T-cell (primary cell): ENCODE measurements at regions not wholly inside any gene's neighbourhood (a gene's known extent, or its start where the extent isn't known, plus 50 kb on each side); places are given as distances from the start of the nearest gene placed in this dataset.

Source experiments
- ATAC-seq, 4 experiments: fragments of 200-7000 bp in 3 of 4; fragments of 150-1000 bp in 1 of 4; cut with Tn5 transposase; replicated peaks in 1 of 4; 1 replicate in 3 of 4; 2 replicates in 1 of 4; pipeline ENCODE4 v1.10.0; 2021; ENCODE audit warnings: moderate library complexity in 3 of 4, mild to moderate bottlenecking in 2 of 4, moderate number of reproducible peaks in 1 of 4
- CTCF ChIA-PET, 2 donors: fragments of 300-600 bp; sonication (Branson Sonifier 250); formaldehyde crosslinking; loops; one replicate each; lab custom pipeline; 2022; ENCODE audit warnings: antibody characterized with exemption in 2 of 2; lab: Charles Lee
- POLR2A ChIA-PET, 2 donors: fragments of 300-600 bp; sonication (Branson Sonifier 250); formaldehyde crosslinking; loops; one replicate each; lab custom pipeline; 2022; ENCODE audit warnings: antibody characterized with exemption in 2 of 2; lab: Charles Lee
- DNase-seq, 35 experiments: peaks; one replicate each; pipeline versions ENCODE4 v3.0.0 to v3.0.0-alpha.2; 2013 to 2023
- H3K27ac ChIP-seq: one replicate; pipeline ENCODE4 v1.5.1; 2013; ENCODE audit warnings: low read length
- H3K27me3 ChIP-seq, 2 experiments: replicated peaks in 1 of 2; 1 replicate in 1 of 2; 2 replicates in 1 of 2; pipeline versions ENCODE4 v1.6.1 to v1.7.0; 2013; ENCODE audit warnings: low read length in 1 of 2, mixed read lengths in 1 of 2; ENCODE audit not compliant: control insufficient read depth in 2 of 2, insufficient read depth in 2 of 2; ENCODE audit errors: extremely low read depth in 1 of 2
- H3K36me3 ChIP-seq, 2 donors: 1 replicate in 1 of 2; 2 replicates in 1 of 2; pipeline versions ENCODE4 v1.6.1 to v1.7.0; 2013; ENCODE audit warnings: low read length in 1 of 2; ENCODE audit not compliant: control insufficient read depth in 2 of 2, insufficient read depth in 1 of 2; ENCODE audit errors: extremely low read depth in 1 of 2
- H3K4me1 ChIP-seq, 2 experiments: 1 replicate in 1 of 2; 2 replicates in 1 of 2; pipeline versions ENCODE4 v1.6.1 to v1.7.0; 2013; ENCODE audit warnings: low read length in 2 of 2, mixed read lengths in 1 of 2; ENCODE audit not compliant: insufficient read depth in 2 of 2, control insufficient read depth in 1 of 2; ENCODE audit errors: extremely low read depth in 1 of 2
- H3K4me3 ChIP-seq, 2 donors: 1 replicate in 1 of 2; 2 replicates in 1 of 2; pipeline versions ENCODE4 v1.5.1 to v1.7.0; 2013; ENCODE audit warnings: mild to moderate bottlenecking in 2 of 2, low read length in 1 of 2, moderate library complexity in 1 of 2; ENCODE audit not compliant: control insufficient read depth in 1 of 2; ENCODE audit errors: extremely low read depth in 1 of 2
- H3K9me3 ChIP-seq: 2 replicates; pipeline ENCODE4 v1.7.0; 2013
- H3K27ac Mint-ChIP-seq, 2 donors: one replicate each; pipeline ENCODE4 v1.8.0; 2020 to 2021; ENCODE audit warnings: mild to moderate bottlenecking in 2 of 2, mixed read lengths in 2 of 2
- H3K27me3 Mint-ChIP-seq, 2 donors: one replicate each; pipeline ENCODE4 v1.8.0; 2021 to 2022; ENCODE audit warnings: mixed read lengths in 2 of 2
- H3K36me3 Mint-ChIP-seq: one replicate; pipeline ENCODE4 v1.8.0; 2021; ENCODE audit warnings: mixed read lengths
- H3K4me1 Mint-ChIP-seq, 3 donors: one replicate each; pipeline ENCODE4 v1.8.0; 2020 to 2022; ENCODE audit warnings: mixed read lengths in 3 of 3, mild to moderate bottlenecking in 1 of 3
- H3K4me3 Mint-ChIP-seq, 3 donors: one replicate each; pipeline ENCODE4 v1.8.0; 2020 to 2022; ENCODE audit warnings: mild to moderate bottlenecking in 3 of 3, mixed read lengths in 3 of 3, moderate library complexity in 3 of 3
- H3K9me3 Mint-ChIP-seq, 3 donors: one replicate each; pipeline ENCODE4 v1.8.0; 2020 to 2022; ENCODE audit warnings: mixed read lengths in 3 of 3
- whole genome bisulfite sequencing: methylation state at CpG from one replicate; pipeline ENCODE4 v1.1.5; 2013; ENCODE audit warnings: missing lambda C conversion rate; ENCODE audit not compliant: insufficient coverage; 5-methylcytosine and 5-hydroxymethylcytosine counted together

GRCh38 chr13:107712145-107712860 lies 503.0 kb downstream of the LIG4 start:
- DNase-seq: no peak
- H3K27ac ChIP-seq: no peak overlapping the region
- no peak overlapping the region for H3K4me3 ChIP-seq
- Mint-ChIP-seq H3K9me3 (peaks cover 0 to 4% (median 0%) of the 10 kb centered on the region in 3 donors), H3K36me3 (no peaks in the 10 kb centered on the region), H3K4me3 (no peak overlapping the region), H3K27ac (no peak overlapping the region), H3K4me1 (no peaks in the 10 kb centered on the region), H3K27me3 (no peaks in the 10 kb centered on the region)
- ATAC-seq: no peak
- H3K9me3 ChIP-seq: no peaks in the 10 kb centered on the region
- CTCF ChIA-PET: no interaction called here
- no peaks in the 10 kb centered on the region for H3K36me3 ChIP-seq
- no peaks in the 10 kb centered on the region for H3K4me1 ChIP-seq
- 54% methylated on average over 4 of the region's 9 CpGs for WGBS
- no peaks in the 10 kb centered on the region for H3K27me3 ChIP-seq
- POLR2A ChIA-PET: no interaction called here

GRCh38 chr13:107690181-107690580 lies 525.2 kb downstream of the LIG4 start:
- CTCF ChIA-PET: interaction anchor here in 1 of 2 donors (0.5 kb wide), 1 partner anchor 13 kb away, joined by 3 read pairs; no protein-coding TSS in a partner anchor
- H3K36me3 ChIP-seq: no peaks in the 10 kb centered on the region
- no peak overlapping the region for H3K27ac Mint-ChIP-seq

GRCh38 chr13:107685876-107686275 lies 529.5 kb downstream of the LIG4 start:
- CTCF ChIA-PET: no interaction called here

More at GRCh38 chr13:107690181-107690580, 525.2 kb downstream of the LIG4 start:
- Histone ChIP-seq H3K27me3 (no peaks in the 10 kb centered on the region), H3K4me3 (no peak overlapping the region), H3K27ac (no peak overlapping the region), H3K4me1 (no peaks in the 10 kb centered on the region), H3K9me3 (no peaks in the 10 kb centered on the region)
- H3K36me3 Mint-ChIP-seq: no peaks in the 10 kb centered on the region
- WGBS: no CpG with 5 or more reads among the region's 2 CpGs
- no peak overlapping the region for H3K4me3 Mint-ChIP-seq
- H3K9me3 Mint-ChIP-seq: peaks cover 0 to 8% (median 0%) of the 10 kb centered on the region in 3 donors
- POLR2A ChIA-PET: no interaction called here
- H3K4me1 Mint-ChIP-seq: no peaks in the 10 kb centered on the region
- DNase-seq (no peak), ATAC-seq (no peak)
- H3K27me3 Mint-ChIP-seq: no peaks in the 10 kb centered on the region

GRCh38 chr13:107681600-107681999 lies 533.7 kb downstream of the LIG4 start:
- H3K27me3 Mint-ChIP-seq: no peaks in the 10 kb centered on the region
- H3K36me3 ChIP-seq: no peaks in the 10 kb centered on the region
- ATAC-seq: no peak
- no peak for DNase-seq
- H3K27ac Mint-ChIP-seq: no peak overlapping the region
- H3K4me3 ChIP-seq: no peak overlapping the region
- H3K4me1 Mint-ChIP-seq: no peaks in the 10 kb centered on the region
- no peak overlapping the region for H3K4me3 Mint-ChIP-seq
- H3K27me3 ChIP-seq: peaks cover 0 to 6% of the 10 kb centered on the region in 2 experiments
- H3K4me1 ChIP-seq: no peaks in the 10 kb centered on the region
- H3K27ac ChIP-seq: no peak overlapping the region
- H3K9me3 ChIP-seq: no peaks in the 10 kb centered on the region
- ChIA-PET CTCF (no interaction called here), POLR2A (no interaction called here)
- H3K9me3 Mint-ChIP-seq: peaks cover 0 to 3% (median 0%) of the 10 kb centered on the region in 3 donors
- H3K36me3 Mint-ChIP-seq: no peaks in the 10 kb centered on the region
- 67% methylated on average over 7 of the region's 10 CpGs for WGBS

More at GRCh38 chr13:107685876-107686275, 529.5 kb downstream of the LIG4 start:
- Histone ChIP-seq H3K27ac (no peak overlapping the region), H3K4me1 (no peaks in the 10 kb centered on the region), H3K36me3 (no peaks in the 10 kb centered on the region), H3K9me3 (no peaks in the 10 kb centered on the region), H3K4me3 (no peak overlapping the region), H3K27me3 (peaks cover 0 to 6% of the 10 kb centered on the region in 2 experiments)
- H3K27ac Mint-ChIP-seq: no peak overlapping the region
- no peaks in the 10 kb centered on the region for H3K27me3 Mint-ChIP-seq
- H3K9me3 Mint-ChIP-seq: peaks cover 0 to 8% (median 0%) of the 10 kb centered on the region in 3 donors
- WGBS: 94% methylated on average over 5 of the region's 9 CpGs
- DNase-seq (no peak), ATAC-seq (no peak)
- no peaks in the 10 kb centered on the region for H3K36me3 Mint-ChIP-seq
- POLR2A ChIA-PET: no interaction called here
- no peak overlapping the region for H3K4me3 Mint-ChIP-seq
- no peaks in the 10 kb centered on the region for H3K4me1 Mint-ChIP-seq

- Histone ChIP-seq H3K9me3 (no peaks in the 10 kb centered on the region), H3K36me3 (no peaks in the 10 kb centered on the region), H3K27me3 (peaks cover 0 to 6% of the 10 kb centered on the region in 2 experiments), H3K4me1 (no peaks in the 10 kb centered on the region), H3K4me3 (no peak overlapping the region), H3K27ac (no peak overlapping the region)
- Mint-ChIP-seq H3K27ac (no peak overlapping the region), H3K4me3 (no peak overlapping the region), H3K4me1 (no peaks in the 10 kb centered on the region), H3K36me3 (no peaks in the 10 kb centered on the region), H3K9me3 (no peaks in the 10 kb centered on the region), H3K27me3 (no peaks in the 10 kb centered on the region)
- DNase-seq (no peak), ATAC-seq (no peak)
- WGBS: 75% methylated on average over 7 of the region's 7 CpGs
- POLR2A ChIA-PET: no interaction called here
- CTCF ChIA-PET: no interaction called here
Observed at GRCh38 chr13:107680115-107680514, 535.2 kb downstream of the LIG4 start.

- WGBS: 79% methylated on average over 4 of the region's 11 CpGs
- H3K4me1 Mint-ChIP-seq: no peaks in the 10 kb centered on the region
Observed at GRCh38 chr13:107678075-107678689, 537.2 kb downstream of the LIG4 start.

More at GRCh38 chr13:107678075-107678689, 537.2 kb downstream of the LIG4 start:
- Mint-ChIP-seq H3K36me3 (no peaks in the 10 kb centered on the region), H3K27me3 (no peaks in the 10 kb centered on the region), H3K9me3 (peaks cover 0 to 8% (median 5%) of the 10 kb centered on the region in 3 donors), H3K4me3 (no peak overlapping the region), H3K27ac (no peak overlapping the region)
- no peak for ATAC-seq
- Histone ChIP-seq H3K9me3 (no peaks in the 10 kb centered on the region), H3K4me3 (no peak overlapping the region), H3K27ac (no peak overlapping the region), H3K4me1 (no peaks in the 10 kb centered on the region), H3K36me3 (no peaks in the 10 kb centered on the region), H3K27me3 (no peaks in the 10 kb centered on the region)
- POLR2A ChIA-PET: interaction anchor here in 1 of 2 donors (0.7 kb wide), 1 partner anchor 31 kb away, joined by 3 read pairs; no protein-coding TSS in a partner anchor
- DNase-seq: no peak
- CTCF ChIA-PET: no interaction called here
